ENCODE measurements at regions not wholly inside any gene's neighbourhood (a gene's known extent, or its start where the extent isn't known, plus 50 kb on each side); places are given as distances from the start of the nearest gene placed in this dataset.

GRCh38 chr10:28137907-28138880 is 139.3 kb upstream of the ODAD2 start:
- Histone ChIP-seq H4K20me1 (ENCODE audit: low read depth, low read length) (no peaks in the 10 kb centered on the region), H3K4me3 (ENCODE audit: insufficient read depth, low read length, poor library complexity, severe bottlenecking) (no peak overlapping the region), H2AFZ (ENCODE audit: low read depth, low read length, severe bottlenecking) (no peak overlapping the region), H3K79me2 (ENCODE audit: insufficient read depth, low read length) (no peaks in the 10 kb centered on the region), H3K4me2 (ENCODE audit: low read depth, low read length, poor library complexity, severe bottlenecking) (no peak overlapping the region), H3K9me2 (replicated peaks; ENCODE audit: insufficient read depth, low read length) (no peaks in the 10 kb centered on the region), H3K27ac (ENCODE audit: low read depth, low read length) (no peak overlapping the region), H3K9me3 (ENCODE audit: insufficient read depth, low read length) (peaks cover 7% of the 10 kb centered on the region; the same call in 1 of the 2 replicates), H3K36me3 (ENCODE audit: low read length) (no peaks in the 10 kb centered on the region), H3F3A (ENCODE audit: insufficient read depth) (no peaks in the 10 kb centered on the region), H3K9ac (ENCODE audit: low read length) (no peak overlapping the region), H3K27me3 (ENCODE audit: low read length) (no peaks in the 10 kb centered on the region)
- TF ChIP-seq EZH2phosphoT487 (conservative IDR thresholded peaks at IDR 0.05; ENCODE audit: low read length): no peak
- no peak for TF ChIP-seq CTCF (IDR thresholded peaks at IDR 0.05; ENCODE audit: insufficient read depth, low read length, poor library complexity, severe bottlenecking)

- TF ChIP-seq CTCF (IDR thresholded peaks at IDR 0.05; ENCODE audit: insufficient read depth, low read length, poor library complexity, severe bottlenecking): no peak
- no peak for TF ChIP-seq EZH2phosphoT487 (conservative IDR thresholded peaks at IDR 0.05; ENCODE audit: low read length)
- H3K79me2 ChIP-seq (ENCODE audit: insufficient read depth, low read length): no peaks in the 10 kb centered on the region
- no peak overlapping the region for H3K27ac ChIP-seq (ENCODE audit: low read depth, low read length)
- no peaks in the 10 kb centered on the region for H3K36me3 ChIP-seq (ENCODE audit: low read length)
- no peaks in the 10 kb centered on the region for H3F3A ChIP-seq (ENCODE audit: insufficient read depth)
- H3K9me3 ChIP-seq (ENCODE audit: insufficient read depth, low read length): peaks cover 7% of the 10 kb centered on the region; the same call in 1 of the 2 replicates
- no peak overlapping the region for H3K4me3 ChIP-seq (ENCODE audit: insufficient read depth, low read length, poor library complexity, severe bottlenecking)
- no peaks in the 10 kb centered on the region for H3K27me3 ChIP-seq (ENCODE audit: low read length)
- H3K9me2 ChIP-seq (replicated peaks; ENCODE audit: insufficient read depth, low read length): no peaks in the 10 kb centered on the region
- H4K20me1 ChIP-seq (ENCODE audit: low read depth, low read length): no peaks in the 10 kb centered on the region
- H3K9ac ChIP-seq (ENCODE audit: low read length): no peak overlapping the region
- H3K4me2 ChIP-seq (ENCODE audit: low read depth, low read length, poor library complexity, severe bottlenecking): no peak overlapping the region
- no peak overlapping the region for H2AFZ ChIP-seq (ENCODE audit: low read depth, low read length, severe bottlenecking)
These were observed 136.4 kb upstream of the ODAD2 start for GRCh38 chr10:28135258-28135657.

GRCh38 chr10:28130267-28130666 is 131.4 kb upstream of the ODAD2 start:
- Histone ChIP-seq H3K9me3 (ENCODE audit: insufficient read depth, low read length) (no peaks in the 10 kb centered on the region), H3K9ac (ENCODE audit: low read length) (no peak overlapping the region), H3K9me2 (replicated peaks; ENCODE audit: insufficient read depth, low read length) (no peaks in the 10 kb centered on the region), H3K4me3 (ENCODE audit: insufficient read depth, low read length, poor library complexity, severe bottlenecking) (no peak overlapping the region), H3K27me3 (ENCODE audit: low read length) (no peaks in the 10 kb centered on the region), H2AFZ (ENCODE audit: low read depth, low read length, severe bottlenecking) (no peak overlapping the region), H3K36me3 (ENCODE audit: low read length) (no peaks in the 10 kb centered on the region), H4K20me1 (ENCODE audit: low read depth, low read length) (no peaks in the 10 kb centered on the region), H3K27ac (ENCODE audit: low read depth, low read length) (no peak overlapping the region), H3K79me2 (ENCODE audit: insufficient read depth, low read length) (no peaks in the 10 kb centered on the region), H3K4me2 (ENCODE audit: low read depth, low read length, poor library complexity, severe bottlenecking) (no peak overlapping the region), H3F3A (ENCODE audit: insufficient read depth) (no peaks in the 10 kb centered on the region)
- no peak for TF ChIP-seq EZH2phosphoT487 (conservative IDR thresholded peaks at IDR 0.05; ENCODE audit: low read length)
- TF ChIP-seq CTCF (IDR thresholded peaks at IDR 0.05; ENCODE audit: insufficient read depth, low read length, poor library complexity, severe bottlenecking): no peak
